ENCODE measurements at regions not wholly inside any gene's neighbourhood (a gene's known extent, or its start where the extent isn't known, plus 50 kb on each side); places are given as distances from the start of the nearest gene placed in this dataset.

DNA sequence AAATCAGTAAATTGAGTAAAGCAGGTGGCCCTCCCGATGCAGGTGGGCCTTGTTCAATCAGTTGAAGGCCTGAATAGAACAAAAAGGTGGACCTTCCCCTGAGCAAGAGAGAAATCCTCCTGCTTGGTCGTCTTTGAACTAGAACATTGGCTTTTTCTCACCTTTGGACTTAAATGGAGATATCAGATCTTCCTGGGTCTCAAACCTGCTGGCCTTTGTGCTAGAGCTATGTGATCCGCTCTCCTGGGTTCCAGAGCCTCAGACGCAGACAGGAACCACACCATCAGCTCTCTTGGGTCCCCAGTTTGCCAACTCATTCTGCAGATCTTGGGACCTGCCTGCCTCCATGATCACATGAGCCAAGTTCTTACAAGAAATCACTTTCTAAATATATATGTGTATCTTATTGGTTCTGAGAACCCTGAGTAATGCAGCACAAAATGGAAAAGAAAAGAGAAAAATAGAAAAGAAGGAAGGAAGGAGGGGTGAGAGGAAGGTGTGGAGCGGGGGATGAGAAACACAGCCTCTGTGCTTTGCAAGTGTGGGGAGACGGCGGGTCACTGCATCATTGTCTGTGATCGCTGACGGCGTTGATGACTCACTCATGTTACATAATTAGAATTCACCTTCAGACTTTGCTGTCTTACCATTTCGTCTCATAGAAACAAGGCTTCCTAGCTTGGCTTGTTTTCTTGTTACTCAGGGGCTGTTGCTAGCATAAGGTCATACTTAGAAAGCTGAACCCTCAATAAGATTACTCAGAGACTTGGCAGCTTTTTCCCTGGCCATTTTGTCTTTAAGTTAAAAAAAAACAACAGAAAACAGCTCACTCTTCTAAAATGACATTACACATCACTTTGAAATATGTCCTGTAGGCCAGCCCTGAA, 85.7 kb upstream of the NEDD9 start (continued):
- TF ChIP-seq, protein P1, sequence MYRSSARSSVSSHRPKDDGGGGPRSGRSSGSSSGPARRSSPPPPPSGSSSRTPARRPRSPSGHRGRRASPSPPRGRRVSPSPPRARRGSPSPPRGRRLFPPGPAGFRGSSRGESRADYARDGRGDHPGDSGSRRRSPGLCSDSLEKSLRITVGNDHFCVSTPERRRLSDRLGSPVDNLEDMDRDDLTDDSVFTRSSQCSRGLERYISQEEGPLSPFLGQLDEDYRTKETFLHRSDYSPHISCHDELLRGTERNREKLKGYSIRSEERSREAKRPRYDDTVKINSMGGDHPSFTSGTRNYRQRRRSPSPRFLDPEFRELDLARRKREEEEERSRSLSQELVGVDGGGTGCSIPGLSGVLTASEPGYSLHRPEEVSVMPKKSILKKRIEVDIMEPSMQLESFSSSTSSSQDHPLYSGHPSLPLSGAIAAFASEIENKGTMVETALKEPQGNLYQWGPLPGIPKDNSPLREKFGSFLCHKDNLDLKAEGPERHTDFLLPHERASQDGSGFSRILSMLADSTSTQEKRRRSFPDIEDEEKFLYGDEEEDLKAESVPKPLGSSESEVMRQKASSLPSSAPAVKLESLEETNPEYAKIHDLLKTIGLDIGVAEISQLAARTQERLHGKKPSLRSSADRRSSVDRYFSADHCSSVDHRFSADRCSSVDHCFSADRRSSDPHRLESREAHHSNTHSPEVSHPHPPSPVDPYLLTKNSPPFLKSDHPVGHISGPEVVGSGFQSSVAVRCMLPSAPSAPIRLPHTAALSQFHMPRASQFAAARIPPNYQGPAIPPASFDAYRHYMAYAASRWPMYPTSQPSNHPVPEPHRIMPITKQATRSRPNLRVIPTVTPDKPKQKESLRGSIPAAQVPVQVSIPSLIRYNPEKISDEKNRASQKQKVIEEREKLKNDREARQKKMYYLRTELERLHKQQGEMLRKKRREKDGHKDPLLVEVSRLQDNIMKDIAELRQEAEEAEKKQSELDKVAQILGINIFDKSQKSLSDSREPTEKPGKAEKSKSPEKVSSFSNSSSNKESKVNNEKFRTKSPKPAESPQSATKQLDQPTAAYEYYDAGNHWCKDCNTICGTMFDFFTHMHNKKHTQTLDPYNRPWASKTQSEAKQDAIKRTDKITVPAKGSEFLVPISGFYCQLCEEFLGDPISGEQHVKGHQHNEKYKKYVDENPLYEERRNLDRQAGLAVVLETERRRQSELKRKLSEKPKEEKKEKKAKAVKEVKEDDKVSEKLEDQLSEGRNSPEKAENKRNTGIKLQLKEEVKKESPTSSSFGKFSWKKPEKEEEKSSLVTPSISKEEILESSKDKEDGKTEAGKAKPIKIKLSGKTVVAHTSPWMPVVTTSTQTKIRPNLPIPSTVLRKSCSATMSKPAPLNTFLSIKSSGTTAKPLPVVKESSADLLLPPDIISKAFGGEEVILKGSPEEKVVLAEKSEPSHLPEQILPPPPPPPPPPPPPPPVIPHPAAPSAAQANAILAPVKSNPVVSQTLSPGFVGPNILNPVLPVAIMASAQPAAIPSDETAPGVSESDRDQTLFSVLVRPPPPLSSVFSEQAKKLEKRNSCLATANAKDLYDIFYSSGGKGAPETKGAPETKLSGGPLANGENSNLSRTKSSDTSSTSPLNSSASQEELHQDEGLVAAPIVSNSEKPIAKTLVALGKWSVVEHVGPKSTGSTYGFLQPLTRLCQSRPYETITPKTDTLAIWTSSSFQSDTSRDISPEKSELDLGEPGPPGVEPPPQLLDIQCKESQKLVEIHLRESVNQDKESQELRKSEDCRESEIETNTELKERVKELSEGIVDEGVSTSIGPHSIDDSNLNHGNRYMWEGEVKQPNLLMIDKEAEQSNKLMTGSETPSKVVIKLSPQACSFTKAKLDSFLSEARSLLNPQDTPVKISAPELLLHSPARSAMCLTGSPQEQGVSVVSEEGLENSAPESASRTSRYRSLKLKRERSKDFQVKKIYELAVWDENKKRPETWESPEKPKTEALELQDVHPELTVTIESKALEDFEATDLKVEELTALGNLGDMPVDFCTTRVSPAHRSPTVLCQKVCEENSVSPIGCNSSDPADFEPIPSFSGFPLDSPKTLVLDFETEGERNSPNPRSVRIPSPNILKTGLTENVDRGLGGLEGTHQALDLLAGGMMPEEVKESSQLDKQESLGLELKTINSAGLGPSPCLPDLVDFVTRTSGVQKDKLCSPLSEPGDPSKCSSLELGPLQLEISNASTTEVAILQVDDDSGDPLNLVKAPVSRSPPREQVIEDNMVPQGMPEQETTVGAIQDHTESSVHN (CRISPR knock-in tag; IDR thresholded peaks at IDR 0.05) = no peak
- peak; percentile 34 for TF ChIP-seq ZNF547 (CRISPR knock-in tag; IDR thresholded peaks at IDR 0.05)
- TF ChIP-seq TEAD3 (CRISPR knock-in tag; optimal IDR thresholded peaks at IDR 0.05; ENCODE audit: borderline replicate concordance) = peak; percentile 67
- TF ChIP-seq MIER2 (CRISPR knock-in tag; IDR thresholded peaks at IDR 0.05) = 0 out of 2 replicates have a peak, but pooled peaks have one; percentile 42
- TF ChIP-seq ZMYM4 (CRISPR knock-in tag; IDR thresholded peaks at IDR 0.05) = no peak; the same call in 1 of the 2 replicates
- TF ChIP-seq ZNF652 (CRISPR knock-in tag; IDR thresholded peaks at IDR 0.05; ENCODE audit: borderline replicate concordance, low read depth) = 0 out of 2 replicates have a peak, but pooled peaks have one; percentile 20
- TF ChIP-seq ZNF546 (CRISPR knock-in tag; conservative IDR thresholded peaks at IDR 0.05) = no peak
- TF ChIP-seq, protein P2, sequence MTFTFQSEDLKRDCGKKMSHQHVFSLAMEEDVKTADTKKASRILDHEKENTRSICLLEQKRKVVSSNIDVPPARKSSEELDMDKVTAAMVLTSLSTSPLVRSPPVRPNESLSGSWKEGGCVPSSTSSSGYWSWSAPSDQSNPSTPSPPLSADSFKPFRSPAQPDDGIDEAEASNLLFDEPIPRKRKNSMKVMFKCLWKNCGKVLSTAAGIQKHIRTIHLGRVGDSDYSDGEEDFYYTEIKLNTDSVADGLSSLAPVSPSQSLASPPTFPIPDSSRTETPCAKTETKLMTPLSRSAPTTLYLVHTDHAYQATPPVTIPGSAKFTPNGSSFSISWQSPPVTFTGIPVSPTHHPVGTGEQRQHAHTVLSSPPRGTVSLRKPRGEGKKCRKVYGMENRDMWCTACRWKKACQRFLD (CRISPR knock-in tag; IDR thresholded peaks at IDR 0.05; ENCODE audit: borderline replicate concordance) = no peak
- no peak for TF ChIP-seq SSRP1 (CRISPR knock-in tag; IDR thresholded peaks at IDR 0.05)
- TF ChIP-seq DPF2 (CRISPR knock-in tag; IDR thresholded peaks at IDR 0.05; ENCODE audit: borderline replicate concordance, low read depth) = no peak
- TF ChIP-seq, protein P3, sequence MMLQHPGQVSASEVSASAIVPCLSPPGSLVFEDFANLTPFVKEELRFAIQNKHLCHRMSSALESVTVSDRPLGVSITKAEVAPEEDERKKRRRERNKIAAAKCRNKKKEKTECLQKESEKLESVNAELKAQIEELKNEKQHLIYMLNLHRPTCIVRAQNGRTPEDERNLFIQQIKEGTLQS (CRISPR knock-in tag; IDR thresholded peaks at IDR 0.05) = peak; percentile 98
- TF ChIP-seq KMT2B (CRISPR knock-in tag; IDR thresholded peaks at IDR 0.05) = 0 out of 2 replicates have a peak, but pooled peaks have one; percentile 59
- TF ChIP-seq, protein P4, sequence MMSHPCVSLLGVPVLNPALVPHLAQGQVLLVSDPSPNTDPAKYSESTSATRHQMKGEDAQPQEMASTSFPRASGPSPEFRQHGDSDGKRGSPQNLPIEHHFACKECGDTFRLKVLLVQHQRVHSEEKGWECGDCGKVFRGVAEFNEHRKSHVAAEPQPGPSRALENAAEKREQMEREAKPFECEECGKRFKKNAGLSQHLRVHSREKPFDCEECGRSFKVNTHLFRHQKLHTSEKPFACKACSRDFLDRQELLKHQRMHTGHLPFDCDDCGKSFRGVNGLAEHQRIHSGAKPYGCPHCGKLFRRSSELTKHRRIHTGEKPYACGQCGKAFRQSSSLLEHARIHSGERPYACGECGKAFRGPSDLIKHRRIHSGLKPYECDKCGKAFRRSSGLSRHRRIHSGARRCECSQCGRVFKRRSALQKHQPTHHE (CRISPR knock-in tag; IDR thresholded peaks at IDR 0.05; ENCODE audit: borderline replicate concordance) = no peak
- TF ChIP-seq TOPORS (CRISPR knock-in tag; IDR thresholded peaks at IDR 0.05) = no peak
- no peak; the same call in 1 of the 2 replicates for TF ChIP-seq ZSCAN9 (CRISPR knock-in tag; IDR thresholded peaks at IDR 0.05; ENCODE audit: borderline replicate concordance)
- no peak for TF ChIP-seq EEA1 (CRISPR knock-in tag; IDR thresholded peaks at IDR 0.05; ENCODE audit: borderline replicate concordance)
- 0 out of 2 replicates have a peak, but pooled peaks have one; percentile 44 for TF ChIP-seq ZNF724P (CRISPR knock-in tag; IDR thresholded peaks at IDR 0.05; ENCODE audit: borderline replicate concordance)
- TF ChIP-seq ZNF7 (CRISPR knock-in tag; IDR thresholded peaks at IDR 0.05) = no peak
- TF ChIP-seq NCOA2 (CRISPR knock-in tag; IDR thresholded peaks at IDR 0.05) = peak; percentile 65

All from HepG2 (cell line).